Astrocyte (in vitro differentiated cells and primary cell): ENCODE measurements at regions not wholly inside any gene's neighbourhood (a gene's known extent, or its start where the extent isn't known, plus 50 kb on each side); places are given as distances from the start of the nearest gene placed in this dataset.

Experiments used
- CTCF ChIP-seq: IDR thresholded peaks from 2 replicates; pipeline ENCODE4 v1.5.1; 2011; ENCODE audit warnings: low read depth, mild to moderate bottlenecking, inconsistent platforms, low read length, moderate library complexity; ENCODE audit not compliant: insufficient read depth
- EZH2 ChIP-seq: IDR thresholded peaks from 2 replicates; pipeline ENCODE4 v1.6.1; 2012; ENCODE audit warnings: mild to moderate bottlenecking, low read length, inconsistent platforms; ENCODE audit not compliant: insufficient read depth

- TF ChIP-seq EZH2, result no peak
- no peak for TF ChIP-seq CTCF
Observed at GRCh38 chr9:12363439-12363838, 329.7 kb upstream of the TYRP1 start.
